ENCODE measurements at regions not wholly inside any gene's neighbourhood (a gene's known extent, or its start where the extent isn't known, plus 50 kb on each side); places are given as distances from the start of the nearest gene placed in this dataset.

GRCh38 chr6:163705923-163706322 is 291.4 kb downstream of the QKI start:
- no peaks in the 10 kb centered on the region for H3K27me3 ChIP-seq (ENCODE audit: insufficient read depth, low read depth, low read length)
- H3K9me3 ChIP-seq (ENCODE audit: low read length): no peaks in the 10 kb centered on the region
- H3K27ac ChIP-seq (ENCODE audit: low read length): no peak overlapping the region
- no peaks in the 10 kb centered on the region for H3F3A ChIP-seq (ENCODE audit: insufficient read depth, low read length, poor library complexity, severe bottlenecking)
- no peak overlapping the region for H3K4me3 ChIP-seq (ENCODE audit: low read length)
- H3K9me2 ChIP-seq (ENCODE audit: insufficient read depth, low read length): no peaks in the 10 kb centered on the region
- H3K36me3 ChIP-seq (ENCODE audit: insufficient read depth, low read length): no peaks in the 10 kb centered on the region
- H4K20me1 ChIP-seq (ENCODE audit: insufficient read depth): no peaks in the 10 kb centered on the region
- no peak overlapping the region for H2AFZ ChIP-seq (ENCODE audit: low read depth, low read length)
- H3K4me2 ChIP-seq (ENCODE audit: low read length): no peak overlapping the region
- TF ChIP-seq SMC3 (conservative IDR thresholded peaks at IDR 0.05; ENCODE audit: poor library complexity): no peak
- H3K79me2 ChIP-seq (replicated peaks; ENCODE audit: insufficient read depth, low read length): no peaks in the 10 kb centered on the region
- no peak overlapping the region for H3K9ac ChIP-seq (ENCODE audit: low read length)

GRCh38 chr6:163702736-163703135 is 288.2 kb downstream of the QKI start:
- Histone ChIP-seq H3K9ac (ENCODE audit: low read length) (no peak overlapping the region), H3K9me2 (ENCODE audit: insufficient read depth, low read length) (no peaks in the 10 kb centered on the region), H3K36me3 (ENCODE audit: insufficient read depth, low read length) (no peaks in the 10 kb centered on the region), H3K27me3 (ENCODE audit: insufficient read depth, low read depth, low read length) (no peaks in the 10 kb centered on the region), H3K4me2 (ENCODE audit: low read length) (no peak overlapping the region), H4K20me1 (ENCODE audit: insufficient read depth) (no peaks in the 10 kb centered on the region), H3K4me3 (ENCODE audit: low read length) (no peak overlapping the region), H3F3A (ENCODE audit: insufficient read depth, low read length, poor library complexity, severe bottlenecking) (no peaks in the 10 kb centered on the region), H3K79me2 (replicated peaks; ENCODE audit: insufficient read depth, low read length) (no peaks in the 10 kb centered on the region), H3K27ac (ENCODE audit: low read length) (no peak overlapping the region), H3K9me3 (ENCODE audit: low read length) (no peaks in the 10 kb centered on the region), H2AFZ (ENCODE audit: low read depth, low read length) (no peak overlapping the region)
- TF ChIP-seq SMC3 (conservative IDR thresholded peaks at IDR 0.05; ENCODE audit: poor library complexity): no peak
- no peak for TF ChIP-seq RAD21 (conservative IDR thresholded peaks at IDR 0.05)
- no peak for TF ChIP-seq CTCF (IDR thresholded peaks at IDR 0.05; ENCODE audit: poor library complexity, severe bottlenecking)
- TF ChIP-seq EZH2 (IDR thresholded peaks at IDR 0.05; ENCODE audit: borderline replicate concordance, insufficient read depth, low read length, poor library complexity, severe bottlenecking): no peak

GRCh38 chr6:163701762-163702161 is 287.2 kb downstream of the QKI start:
- no peak overlapping the region for H2AFZ ChIP-seq (ENCODE audit: low read depth, low read length)
- no peaks in the 10 kb centered on the region for H3K79me2 ChIP-seq (replicated peaks; ENCODE audit: insufficient read depth, low read length)
- no peaks in the 10 kb centered on the region for H3K27me3 ChIP-seq (ENCODE audit: insufficient read depth, low read depth, low read length)
- no peaks in the 10 kb centered on the region for H3F3A ChIP-seq (ENCODE audit: insufficient read depth, low read length, poor library complexity, severe bottlenecking)
- no peak overlapping the region for H3K4me3 ChIP-seq (ENCODE audit: low read length)
- no peaks in the 10 kb centered on the region for H3K9me2 ChIP-seq (ENCODE audit: insufficient read depth, low read length)
- H3K36me3 ChIP-seq (ENCODE audit: insufficient read depth, low read length): no peaks in the 10 kb centered on the region
- H4K20me1 ChIP-seq (ENCODE audit: insufficient read depth): no peaks in the 10 kb centered on the region
- H3K27ac ChIP-seq (ENCODE audit: low read length): no peak overlapping the region
- no peaks in the 10 kb centered on the region for H3K9me3 ChIP-seq (ENCODE audit: low read length)
- H3K4me2 ChIP-seq (ENCODE audit: low read length): no peak overlapping the region
- no peak overlapping the region for H3K9ac ChIP-seq (ENCODE audit: low read length)
- no peak for TF ChIP-seq POLR2AphosphoS5 (IDR thresholded peaks at IDR 0.05)
- no peak for TF ChIP-seq MXI1 (conservative IDR thresholded peaks at IDR 0.05; ENCODE audit: poor library complexity, severe bottlenecking)

GRCh38 chr6:163698086-163698485 is 283.6 kb downstream of the QKI start:
- Histone ChIP-seq H3F3A (ENCODE audit: insufficient read depth, low read length, poor library complexity, severe bottlenecking) (no peaks in the 10 kb centered on the region), H3K36me3 (ENCODE audit: insufficient read depth, low read length) (no peaks in the 10 kb centered on the region), H2AFZ (ENCODE audit: low read depth, low read length) (no peak overlapping the region), H3K9me3 (ENCODE audit: low read length) (no peaks in the 10 kb centered on the region), H3K4me2 (ENCODE audit: low read length) (no peak overlapping the region), H3K27me3 (ENCODE audit: insufficient read depth, low read depth, low read length) (no peaks in the 10 kb centered on the region), H3K79me2 (replicated peaks; ENCODE audit: insufficient read depth, low read length) (no peaks in the 10 kb centered on the region), H3K27ac (ENCODE audit: low read length) (no peak overlapping the region), H3K9me2 (ENCODE audit: insufficient read depth, low read length) (no peaks in the 10 kb centered on the region), H3K9ac (ENCODE audit: low read length) (no peak overlapping the region), H3K4me3 (ENCODE audit: low read length) (no peak overlapping the region), H4K20me1 (ENCODE audit: insufficient read depth) (no peaks in the 10 kb centered on the region)
- TF ChIP-seq EZH2 (IDR thresholded peaks at IDR 0.05; ENCODE audit: borderline replicate concordance, insufficient read depth, low read length, poor library complexity, severe bottlenecking) (no peak), MXI1 (conservative IDR thresholded peaks at IDR 0.05; ENCODE audit: poor library complexity, severe bottlenecking) (no peak), CTCF (IDR thresholded peaks at IDR 0.05; ENCODE audit: poor library complexity, severe bottlenecking) (no peak), TAF1 (IDR thresholded peaks at IDR 0.05; ENCODE audit: low read depth) (no peak), EP300 (conservative IDR thresholded peaks at IDR 0.05; ENCODE audit: poor library complexity, severe bottlenecking) (no peak), SMC3 (conservative IDR thresholded peaks at IDR 0.05; ENCODE audit: poor library complexity) (no peak), RAD21 (conservative IDR thresholded peaks at IDR 0.05) (no peak), REST (IDR thresholded peaks at IDR 0.05; ENCODE audit: borderline replicate concordance) (no peak), POLR2AphosphoS5 (IDR thresholded peaks at IDR 0.05) (no peak)

Measured in neural cell (in vitro differentiated cells).